GM23338 (cell line): ENCODE measurements at regions not wholly inside any gene's neighbourhood (a gene's known extent, or its start where the extent isn't known, plus 50 kb on each side); places are given as distances from the start of the nearest gene placed in this dataset.

Experiments
- ATAC-seq: fragments of 200-7000 bp; cut with Tn5 transposase; 3 replicates; pipeline ENCODE4 v1.9.1; 2020
- DNase-seq: peaks from one replicate; pipeline ENCODE4 v3.0.0-alpha.2; 2015; ENCODE audit warnings: low spot score
- H2AFZ ChIP-seq: fragments of 200-600 bp; sonication (generic); 2 replicates; pipeline ENCODE4 v1.8.0; 2016; ENCODE audit warnings: antibody characterized with exemption, mild to moderate bottlenecking, moderate library complexity
- H3F3A ChIP-seq: fragments of 200-600 bp; sonication (generic); replicated peaks from 2 replicates; pipeline ENCODE4 v1.8.0; 2017; ENCODE audit warnings: antibody characterized with exemption, mixed run types, low read depth
- H3K27ac ChIP-seq: fragments of 200-600 bp; sonication (generic); 2 replicates; pipeline ENCODE4 v1.6.1; 2016; ENCODE audit warnings: low read depth
- H3K27me3 ChIP-seq: fragments of 200-600 bp; sonication (generic); 2 replicates; pipeline ENCODE4 v1.8.0; 2016; ENCODE audit warnings: mild to moderate bottlenecking, mixed run types, moderate library complexity; ENCODE audit not compliant: insufficient read depth
- H3K36me3 ChIP-seq: fragments of 200-600 bp; sonication (generic); 2 replicates; pipeline ENCODE4 v1.8.0; 2016; ENCODE audit warnings: mild to moderate bottlenecking; ENCODE audit not compliant: insufficient read depth
- H3K4me1 ChIP-seq: fragments of 200-600 bp; sonication (generic); 2 replicates; pipeline ENCODE4 v1.8.0; 2016; ENCODE audit warnings: mild to moderate bottlenecking, moderate library complexity; ENCODE audit not compliant: insufficient read depth
- H3K4me2 ChIP-seq: fragments of 200-600 bp; sonication (generic); 2 replicates; pipeline ENCODE4 v1.7.1; 2017; ENCODE audit warnings: mixed run types
- H3K4me3 ChIP-seq: fragments of 200-600 bp; sonication (generic); 2 replicates; pipeline ENCODE4 v1.6.1; 2016; ENCODE audit warnings: mixed run types
- H3K79me2 ChIP-seq: fragments of 200-600 bp; sonication (generic); replicated peaks from 2 replicates; pipeline ENCODE4 v1.8.0; 2017; ENCODE audit warnings: mild to moderate bottlenecking; ENCODE audit not compliant: insufficient read depth
- H3K9me2 ChIP-seq: fragments of 200-600 bp; sonication (generic); 2 replicates; pipeline ENCODE4 v1.8.0; 2017; ENCODE audit not compliant: insufficient read depth
- H4K20me1 ChIP-seq: fragments of 200-600 bp; sonication (generic); replicated peaks from 2 replicates; pipeline ENCODE4 v1.8.0; 2017; ENCODE audit warnings: mild to moderate bottlenecking; ENCODE audit not compliant: insufficient read depth
- H3K27ac Mint-ChIP-seq: 2 replicates; pipeline ENCODE4 v1.8.0; 2020; ENCODE audit warnings: inconsistent platforms, mild to moderate bottlenecking, moderate library complexity, mixed read lengths
- H3K27me3 Mint-ChIP-seq: 3 replicates; pipeline ENCODE4 v1.8.0; 2022; ENCODE audit warnings: low read depth, mild to moderate bottlenecking, moderate library complexity, mixed read lengths, inconsistent platforms; ENCODE audit not compliant: insufficient read depth, poor library complexity
- H3K36me3 Mint-ChIP-seq: 3 replicates; pipeline ENCODE4 v1.8.0; 2021; ENCODE audit warnings: low read depth, mild to moderate bottlenecking, inconsistent platforms, moderate library complexity, mixed read lengths
- H3K4me1 Mint-ChIP-seq: 3 replicates; pipeline ENCODE4 v1.8.0; 2020; ENCODE audit warnings: mild to moderate bottlenecking, inconsistent platforms, mixed read lengths
- H3K4me3 Mint-ChIP-seq: 3 replicates; pipeline ENCODE4 v1.8.0; 2021; ENCODE audit warnings: moderate library complexity, mild to moderate bottlenecking, inconsistent platforms, mixed read lengths
- H3K9me3 Mint-ChIP-seq: 3 replicates; pipeline ENCODE4 v1.8.0; 2020; ENCODE audit warnings: moderate library complexity, mild to moderate bottlenecking, inconsistent platforms, mixed read lengths
- CREB1 ChIP-seq: fragments of 250-450 bp; sonication (Bioruptor Pico); IDR thresholded peaks from 2 replicates; pipeline ENCODE4 v1.5.0; 2020; ENCODE audit warnings: low read depth, mild to moderate bottlenecking, moderate library complexity
- CTCF ChIP-seq, 2 experiments: fragments of 200-600 bp in 1 of 2; sonication (generic) in 1 of 2; conservative IDR thresholded peaks; 2 replicates each; pipeline versions ENCODE4 v1.5.1 to v1.6.1; 2016 to 2017; ENCODE audit warnings: antibody characterized with exemption in 2 of 2, low read depth in 2 of 2, mild to moderate bottlenecking in 2 of 2, moderate library complexity in 1 of 2
- ETS1 ChIP-seq: IDR thresholded peaks from 2 replicates; pipeline ENCODE4 v1.6.1; 2016; ENCODE audit warnings: antibody characterized with exemption
- EZH2 ChIP-seq: fragments of 200-600 bp; sonication (generic); IDR thresholded peaks from one replicate; pipeline ENCODE4 v1.8.0; 2017; ENCODE audit warnings: antibody characterized with exemption, mild to moderate bottlenecking, low read depth; ENCODE audit not compliant: unreplicated experiment
- EZH2phosphoT487 ChIP-seq: fragments of 200-600 bp; sonication (generic); IDR thresholded peaks from one replicate; pipeline ENCODE4 v1.8.1; 2018; ENCODE audit warnings: antibody characterized with exemption; ENCODE audit not compliant: unreplicated experiment
- JUNB ChIP-seq: IDR thresholded peaks from one replicate; pipeline ENCODE4 v1.6.1; 2016; ENCODE audit warnings: antibody characterized with exemption; ENCODE audit not compliant: unreplicated experiment
- NANOG ChIP-seq: IDR thresholded peaks from 2 replicates; pipeline ENCODE4 v1.6.1; 2016; ENCODE audit warnings: antibody characterized with exemption, borderline replicate concordance
- POLR2AphosphoS5 ChIP-seq: IDR thresholded peaks from 2 replicates; pipeline ENCODE4 v1.6.1; 2016; ENCODE audit warnings: antibody characterized with exemption, low read depth
- REST ChIP-seq: IDR thresholded peaks from one replicate; pipeline ENCODE4 v1.6.1; 2018; ENCODE audit warnings: antibody characterized with exemption; ENCODE audit not compliant: unreplicated experiment
- STAT1 ChIP-seq: IDR thresholded peaks from one replicate; pipeline ENCODE4 v1.6.1; 2016; ENCODE audit warnings: antibody characterized with exemption; ENCODE audit not compliant: unreplicated experiment
- ZNF114 ChIP-seq: fragments of 250-450 bp; sonication (Bioruptor Pico); IDR thresholded peaks from 2 replicates; pipeline ENCODE4 v1.5.0; 2020; ENCODE audit warnings: mild to moderate bottlenecking, moderate library complexity
- ZNF331 ChIP-seq: fragments of 250-450 bp; sonication (Bioruptor Pico); IDR thresholded peaks from 2 replicates; pipeline ENCODE4 v1.5.0; 2020; ENCODE audit warnings: low read depth, mild to moderate bottlenecking, moderate library complexity

- no peak overlapping the region for H3K27ac Mint-ChIP-seq
- TF ChIP-seq EZH2 (no peak), CTCF (conservative IDR thresholded peaks at IDR 0.05; ENCODE audit: low read depth in 2 of 2) (no peak), CREB1 (CRISPR knock-in tag) (no peak), EZH2phosphoT487 (no peak), JUNB (no peak), NANOG (no peak), ZNF331 (CRISPR knock-in tag) (no peak), REST (no peak), ZNF114 (no peak), POLR2AphosphoS5 (no peak), ETS1 (no peak), STAT1 (no peak)
- no peak overlapping the region for H3K4me3 Mint-ChIP-seq
- H3K27me3 ChIP-seq: no peaks in the 10 kb centered on the region
- no peaks in the 10 kb centered on the region for H3K79me2 ChIP-seq
- no peak overlapping the region for H3K4me3 ChIP-seq
- no peaks in the 10 kb centered on the region for H3F3A ChIP-seq
- H4K20me1 ChIP-seq: no peaks in the 10 kb centered on the region
- no peak overlapping the region for H3K4me2 ChIP-seq
- no peaks in the 10 kb centered on the region for H3K9me3 Mint-ChIP-seq
- no peak overlapping the region for H3K27ac ChIP-seq
- ATAC-seq (no peak; the same call in 2 of the 3 replicates), DNase-seq (no peak)
- H3K36me3 Mint-ChIP-seq: no peaks in the 10 kb centered on the region
- no peak overlapping the region for H2AFZ ChIP-seq
- no peaks in the 10 kb centered on the region for H3K9me2 ChIP-seq
- no peaks in the 10 kb centered on the region for H3K27me3 Mint-ChIP-seq
- no peaks in the 10 kb centered on the region for H3K36me3 ChIP-seq
- H3K4me1 ChIP-seq: no peaks in the 10 kb centered on the region
- peaks cover 3% of the 10 kb centered on the region; the same call in 2 of the 3 replicates for H3K4me1 Mint-ChIP-seq
Measured at GRCh38 chr15:93954985-93955571, 276.3 kb upstream of the MCTP2 start.
